Calu3 (cell line): ENCODE measurements at regions not wholly inside any gene's neighbourhood (a gene's known extent, or its start where the extent isn't known, plus 50 kb on each side); places are given as distances from the start of the nearest gene placed in this dataset.

Experiments used
- BruUV-seq: library from RNA; stranded (reverse); fragments of 400-500 nt; replicated peaks from 2 replicates; lab custom pipeline; 2021; lab: Mats Ljungman, UMichigan
- CTCF ChIA-PET: fragments of 300-600 bp; sonication (Branson Sonifier 250); formaldehyde crosslinking; loops from one replicate; lab custom pipeline; 2022; ENCODE audit warnings: antibody characterized with exemption; lab: Charles Lee
- DNase-seq: peaks from one replicate; pipeline ENCODE4 v3.0.0; 2022
- H3K27ac Mint-ChIP-seq: one replicate; pipeline ENCODE4 v1.8.0; 2022; ENCODE audit warnings: mixed read lengths; ENCODE audit not compliant: unreplicated experiment
- H3K27me3 Mint-ChIP-seq: one replicate; pipeline ENCODE4 v1.8.0; 2022; ENCODE audit warnings: mixed read lengths; ENCODE audit not compliant: unreplicated experiment
- H3K36me3 Mint-ChIP-seq: one replicate; pipeline ENCODE4 v1.8.0; 2022; ENCODE audit warnings: mild to moderate bottlenecking, moderate library complexity, mixed read lengths; ENCODE audit not compliant: insufficient read depth, unreplicated experiment
- H3K4me1 Mint-ChIP-seq: one replicate; pipeline ENCODE4 v1.8.0; 2022; ENCODE audit warnings: mild to moderate bottlenecking, low read depth, mixed read lengths; ENCODE audit not compliant: unreplicated experiment
- H3K4me3 Mint-ChIP-seq: one replicate; pipeline ENCODE4 v1.8.0; 2022; ENCODE audit warnings: mild to moderate bottlenecking, low read depth, moderate library complexity, mixed read lengths; ENCODE audit not compliant: unreplicated experiment
- H3K9me3 Mint-ChIP-seq: one replicate; pipeline ENCODE4 v1.8.0; 2022; ENCODE audit warnings: low read depth, mixed read lengths; ENCODE audit not compliant: unreplicated experiment
- intact Hi-C: fragments of 100-400 bp; cut with micrococcal nuclease; formaldehyde crosslinking; loops from one replicate; pipeline ENCODE4 v1.10.0; 2022; ENCODE audit not compliant: unreplicated experiment
- TF ChIP-seq, protein P1 (sequence below): fragments of 200-600 bp; IDR thresholded peaks from one replicate; pipeline ENCODE4 v1.8.0; 2022; ENCODE audit warnings: antibody characterized with exemption; ENCODE audit not compliant: unreplicated experiment

DNA sequence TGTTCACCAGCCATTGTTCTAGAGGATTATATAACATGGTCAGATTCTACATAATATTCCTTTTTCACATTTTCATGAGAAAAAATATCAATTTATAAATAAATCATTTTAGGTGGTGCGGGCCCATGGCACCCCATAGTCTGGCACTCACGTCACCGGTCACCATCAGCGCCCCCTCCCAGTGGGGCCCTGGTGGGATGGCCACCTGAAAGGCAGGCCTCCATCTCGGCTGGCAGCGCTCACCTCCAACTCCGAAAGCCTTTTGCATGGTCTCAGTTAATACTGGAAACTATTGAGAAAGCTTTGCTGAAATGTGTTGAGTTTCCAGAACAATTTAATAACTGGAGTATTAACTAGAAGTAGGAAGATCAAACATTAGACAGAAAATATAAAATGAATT, 141.4 kb upstream of the SALL3 start:
- Mint-ChIP-seq H3K27me3 (no peaks in the 10 kb centered on the region), H3K9me3 (peaks cover 10% of the 10 kb centered on the region), H3K4me3 (no peak overlapping the region), H3K4me1 (no peaks in the 10 kb centered on the region), H3K36me3 (no peaks in the 10 kb centered on the region), H3K27ac (no peak overlapping the region)
- no TSS peak for BruUV-seq
- CTCF ChIA-PET = no interaction called here
- TF ChIP-seq, protein P1, sequence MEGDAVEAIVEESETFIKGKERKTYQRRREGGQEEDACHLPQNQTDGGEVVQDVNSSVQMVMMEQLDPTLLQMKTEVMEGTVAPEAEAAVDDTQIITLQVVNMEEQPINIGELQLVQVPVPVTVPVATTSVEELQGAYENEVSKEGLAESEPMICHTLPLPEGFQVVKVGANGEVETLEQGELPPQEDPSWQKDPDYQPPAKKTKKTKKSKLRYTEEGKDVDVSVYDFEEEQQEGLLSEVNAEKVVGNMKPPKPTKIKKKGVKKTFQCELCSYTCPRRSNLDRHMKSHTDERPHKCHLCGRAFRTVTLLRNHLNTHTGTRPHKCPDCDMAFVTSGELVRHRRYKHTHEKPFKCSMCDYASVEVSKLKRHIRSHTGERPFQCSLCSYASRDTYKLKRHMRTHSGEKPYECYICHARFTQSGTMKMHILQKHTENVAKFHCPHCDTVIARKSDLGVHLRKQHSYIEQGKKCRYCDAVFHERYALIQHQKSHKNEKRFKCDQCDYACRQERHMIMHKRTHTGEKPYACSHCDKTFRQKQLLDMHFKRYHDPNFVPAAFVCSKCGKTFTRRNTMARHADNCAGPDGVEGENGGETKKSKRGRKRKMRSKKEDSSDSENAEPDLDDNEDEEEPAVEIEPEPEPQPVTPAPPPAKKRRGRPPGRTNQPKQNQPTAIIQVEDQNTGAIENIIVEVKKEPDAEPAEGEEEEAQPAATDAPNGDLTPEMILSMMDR = no peak
- no peak for DNase-seq
- intact Hi-C loops = no loop called here

- no peaks in the 10 kb centered on the region for H3K4me1 Mint-ChIP-seq
These were observed 130.6 kb upstream of the SALL3 start for GRCh38 chr18:78849046-78849445.

GRCh38 chr18:78849458-78849857, 130.2 kb upstream of the SALL3 start:
- intact Hi-C loops = no loop called here
- TF ChIP-seq, protein P1 = no peak
- no peak overlapping the region for H3K27ac Mint-ChIP-seq
- CTCF ChIA-PET = no interaction called here
- H3K36me3 Mint-ChIP-seq = no peaks in the 10 kb centered on the region
- H3K9me3 Mint-ChIP-seq = peaks cover 29% of the 10 kb centered on the region
- H3K4me1 Mint-ChIP-seq = no peaks in the 10 kb centered on the region
- H3K4me3 Mint-ChIP-seq = no peak overlapping the region
- no TSS peak for BruUV-seq
- H3K27me3 Mint-ChIP-seq = no peaks in the 10 kb centered on the region
- no peak for DNase-seq

More at GRCh38 chr18:78849046-78849445, 130.6 kb upstream of the SALL3 start:
- CTCF ChIA-PET = no interaction called here
- DNase-seq = no peak
- no peaks in the 10 kb centered on the region for H3K36me3 Mint-ChIP-seq
- no peak overlapping the region for H3K4me3 Mint-ChIP-seq
- no peak overlapping the region for H3K27ac Mint-ChIP-seq
- intact Hi-C loops = no loop called here
- TF ChIP-seq, protein P1 = no peak
- H3K9me3 Mint-ChIP-seq = peaks cover 29% of the 10 kb centered on the region
- H3K27me3 Mint-ChIP-seq = no peaks in the 10 kb centered on the region
- no TSS peak for BruUV-seq

DNA sequence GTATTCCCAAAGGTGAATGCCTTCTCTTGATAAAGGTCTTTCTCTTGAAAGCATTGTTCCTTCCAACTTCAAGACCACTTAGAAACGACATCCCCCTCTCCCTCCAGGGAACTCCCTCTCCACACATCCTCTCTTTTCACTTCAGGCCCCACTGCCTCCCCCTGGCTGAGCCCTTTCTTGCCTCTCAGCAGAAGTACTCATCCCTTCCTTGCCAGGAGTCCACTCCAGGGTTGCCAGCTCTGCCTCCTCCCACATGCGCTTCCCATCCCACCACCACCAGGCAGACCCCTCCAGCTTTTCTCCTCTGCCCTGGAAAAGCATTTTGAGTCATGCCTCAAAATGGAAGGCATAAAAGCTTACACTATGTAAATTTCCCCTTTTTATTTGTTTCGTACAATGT, 126.3 kb upstream of the SALL3 start:
- CTCF ChIA-PET = no interaction called here
- intact Hi-C loops = no loop called here
- Mint-ChIP-seq H3K36me3 (no peaks in the 10 kb centered on the region), H3K27ac (no peak overlapping the region), H3K9me3 (peaks cover 20% of the 10 kb centered on the region), H3K4me3 (no peak overlapping the region), H3K27me3 (no peaks in the 10 kb centered on the region), H3K4me1 (no peaks in the 10 kb centered on the region)
- TF ChIP-seq, protein P1 = no peak
- DNase-seq = no peak
- no TSS peak for BruUV-seq
